SK-N-SH treated with all-trans-retinoic acid at 6 μM for 48 hours (cell line): ENCODE measurements at regions not wholly inside any gene's neighbourhood (a gene's known extent, or its start where the extent isn't known, plus 50 kb on each side); places are given as distances from the start of the nearest gene placed in this dataset.

ENCODE experiments used
- ATAC-seq: fragments of 200-7000 bp; cut with Tn5 transposase; 3 replicates; pipeline ENCODE4 v1.9.1; 2020; ENCODE audit warnings: mild to moderate bottlenecking, moderate library complexity
- ARNTL ChIP-seq: fragments of 450-650 bp; formaldehyde crosslinking; IDR thresholded peaks from 2 replicates; pipeline ENCODE4 v1.5.0; 2020; ENCODE audit warnings: low read depth, mild to moderate bottlenecking, moderate library complexity, borderline replicate concordance
- BACH2 ChIP-seq: fragments of 250-450 bp; sonication (Bioruptor Pico); IDR thresholded peaks from 2 replicates; pipeline ENCODE4 v1.9.0; 2021; ENCODE audit warnings: mild to moderate bottlenecking, borderline replicate concordance
- CSDC2 ChIP-seq: fragments of 250-450 bp; sonication (Bioruptor Pico); IDR thresholded peaks from 2 replicates; pipeline ENCODE4 v1.5.0; 2020; ENCODE audit warnings: mild to moderate bottlenecking, moderate library complexity
- ESRRG ChIP-seq: fragments of 250-450 bp; sonication (Bioruptor Pico); IDR thresholded peaks from 2 replicates; pipeline ENCODE4 v1.6.1; 2021; ENCODE audit warnings: mild to moderate bottlenecking
- GLIS3 ChIP-seq: fragments of 250-450 bp; sonication (Bioruptor Pico); IDR thresholded peaks from 2 replicates; pipeline ENCODE4 v1.5.0; 2020; ENCODE audit warnings: mild to moderate bottlenecking, moderate library complexity
- ISL1 ChIP-seq: fragments of 250-450 bp; sonication (Bioruptor Pico); IDR thresholded peaks from 2 replicates; pipeline ENCODE4 v2.1.2; 2022; ENCODE audit warnings: mild to moderate bottlenecking, moderate library complexity
- OSR1 ChIP-seq: fragments of 250-450 bp; sonication (Bioruptor Pico); IDR thresholded peaks from 2 replicates; pipeline ENCODE4 v1.8.0; 2022; ENCODE audit warnings: moderate library complexity, mild to moderate bottlenecking, inconsistent platforms
- PPARA ChIP-seq: fragments of 250-450 bp; sonication (Bioruptor Pico); IDR thresholded peaks from 2 replicates; pipeline ENCODE4 v1.5.0; 2020; ENCODE audit warnings: mild to moderate bottlenecking, borderline replicate concordance
- RARB ChIP-seq: fragments of 250-450 bp; sonication (Bioruptor Pico); IDR thresholded peaks from 2 replicates; pipeline ENCODE4 v1.8.0; 2021; ENCODE audit warnings: mild to moderate bottlenecking, moderate library complexity
- SNAI2 ChIP-seq: fragments of 250-450 bp; sonication (Bioruptor Pico); IDR thresholded peaks from 2 replicates; pipeline ENCODE4 v1.5.0; 2020; ENCODE audit warnings: mild to moderate bottlenecking, moderate library complexity
- TCF4 ChIP-seq: fragments of 250-450 bp; sonication (Bioruptor Pico); IDR thresholded peaks from 2 replicates; pipeline ENCODE4 v1.8.0; 2021; ENCODE audit warnings: mild to moderate bottlenecking, moderate library complexity, borderline replicate concordance
- TOX ChIP-seq: fragments of 250-450 bp; sonication (Bioruptor Pico); IDR thresholded peaks from 2 replicates; pipeline ENCODE4 v1.8.0; 2021; ENCODE audit warnings: mild to moderate bottlenecking, moderate library complexity, borderline replicate concordance
- ZC3H10 ChIP-seq: fragments of 250-450 bp; sonication (Bioruptor Pico); IDR thresholded peaks from 2 replicates; pipeline ENCODE4 v1.5.1; 2021; ENCODE audit warnings: mild to moderate bottlenecking, moderate library complexity
- ZFP3 ChIP-seq: fragments of 250-450 bp; sonication (Bioruptor Pico); IDR thresholded peaks from 2 replicates; pipeline ENCODE4 v1.5.0; 2020; ENCODE audit warnings: mild to moderate bottlenecking, moderate library complexity
- ZFP30 ChIP-seq: fragments of 450-650 bp; formaldehyde crosslinking; IDR thresholded peaks from 2 replicates; pipeline ENCODE4 v1.5.0; 2022; ENCODE audit warnings: mild to moderate bottlenecking, moderate library complexity
- ZNF565 ChIP-seq: fragments of 450-650 bp; formaldehyde crosslinking; conservative IDR thresholded peaks from 2 replicates; pipeline ENCODE4 v1.5.0; 2020; ENCODE audit warnings: low read depth, mild to moderate bottlenecking, moderate library complexity
- ZNF70 ChIP-seq: fragments of 450-650 bp; formaldehyde crosslinking; IDR thresholded peaks from 2 replicates; pipeline ENCODE4 v1.5.0; 2020; ENCODE audit warnings: mild to moderate bottlenecking, moderate library complexity
- ZNF8 ChIP-seq: fragments of 450-650 bp; formaldehyde crosslinking; IDR thresholded peaks from 2 replicates; pipeline ENCODE4 v1.5.0; 2020; ENCODE audit warnings: mild to moderate bottlenecking, moderate library complexity
- TF ChIP-seq, protein P1 (sequence below): fragments of 250-450 bp; sonication (Bioruptor Pico); IDR thresholded peaks from 2 replicates; pipeline ENCODE4 v1.5.0; 2020; ENCODE audit warnings: mild to moderate bottlenecking, moderate library complexity
- TF ChIP-seq, protein P2 (sequence below): fragments of 250-450 bp; sonication (Bioruptor Pico); IDR thresholded peaks from 2 replicates; pipeline ENCODE4 v1.5.1; 2020; ENCODE audit warnings: low read depth, mild to moderate bottlenecking, moderate library complexity
- TF ChIP-seq, protein P3 (sequence below): fragments of 250-450 bp; sonication (Bioruptor Pico); IDR thresholded peaks from 2 replicates; pipeline ENCODE4 v1.5.1; 2021; ENCODE audit warnings: mild to moderate bottlenecking, moderate library complexity
- TF ChIP-seq, protein P4 (sequence below): fragments of 250-450 bp; sonication (Bioruptor Pico); IDR thresholded peaks from 2 replicates; pipeline ENCODE4 v1.8.0; 2020; ENCODE audit warnings: mild to moderate bottlenecking, moderate library complexity, borderline replicate concordance

DNA sequence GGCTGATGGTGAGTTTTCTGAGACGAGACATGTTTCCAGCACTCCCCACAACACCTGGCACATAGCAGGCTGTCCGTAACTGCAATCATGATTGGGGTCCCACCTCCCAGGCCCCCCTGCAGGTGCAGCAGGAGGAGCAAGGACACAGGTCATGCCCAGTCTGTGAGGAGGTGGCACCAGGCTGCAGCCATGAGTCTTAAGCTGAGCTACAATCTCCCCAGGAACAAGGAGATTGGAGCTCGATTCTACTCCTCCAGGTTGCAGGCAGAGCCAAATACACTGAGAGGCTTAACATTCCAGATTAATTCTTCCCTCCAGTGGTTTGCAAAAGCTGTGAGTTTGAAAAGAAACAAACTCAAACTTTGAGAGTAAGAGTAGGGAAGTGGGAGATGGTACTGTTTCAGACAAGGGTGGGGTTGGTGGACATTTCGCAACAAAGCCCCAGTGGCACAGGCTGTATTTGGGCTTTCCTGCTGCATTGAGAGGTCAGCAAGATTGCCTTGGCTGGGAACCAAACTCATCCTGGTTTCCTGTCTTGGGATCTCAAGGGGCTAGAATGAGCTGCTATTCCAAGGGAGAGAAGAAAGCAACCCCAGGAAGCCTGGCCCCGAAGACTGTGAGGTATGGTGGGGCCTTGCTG lies 64.8 kb upstream of the GALNT2 start:
- TF ChIP-seq ISL1 (no peak), BACH2 (CRISPR knock-in tag) (no peak), ZFP30 (CRISPR knock-in tag) (no peak), GLIS3 (CRISPR knock-in tag) (no peak), TOX (CRISPR knock-in tag) (no peak), ARNTL (CRISPR knock-in tag) (no peak), ZNF8 (no peak), OSR1 (no peak), ZFP3 (no peak), CSDC2 (CRISPR knock-in tag) (no peak), ZNF565 (CRISPR knock-in tag) (no peak), SNAI2 (CRISPR knock-in tag) (no peak), ESRRG (CRISPR knock-in tag) (no peak), PPARA (CRISPR knock-in tag) (no peak), ZC3H10 (CRISPR knock-in tag) (no peak), TCF4 (CRISPR knock-in tag) (no peak)
- TF ChIP-seq, protein P1, sequence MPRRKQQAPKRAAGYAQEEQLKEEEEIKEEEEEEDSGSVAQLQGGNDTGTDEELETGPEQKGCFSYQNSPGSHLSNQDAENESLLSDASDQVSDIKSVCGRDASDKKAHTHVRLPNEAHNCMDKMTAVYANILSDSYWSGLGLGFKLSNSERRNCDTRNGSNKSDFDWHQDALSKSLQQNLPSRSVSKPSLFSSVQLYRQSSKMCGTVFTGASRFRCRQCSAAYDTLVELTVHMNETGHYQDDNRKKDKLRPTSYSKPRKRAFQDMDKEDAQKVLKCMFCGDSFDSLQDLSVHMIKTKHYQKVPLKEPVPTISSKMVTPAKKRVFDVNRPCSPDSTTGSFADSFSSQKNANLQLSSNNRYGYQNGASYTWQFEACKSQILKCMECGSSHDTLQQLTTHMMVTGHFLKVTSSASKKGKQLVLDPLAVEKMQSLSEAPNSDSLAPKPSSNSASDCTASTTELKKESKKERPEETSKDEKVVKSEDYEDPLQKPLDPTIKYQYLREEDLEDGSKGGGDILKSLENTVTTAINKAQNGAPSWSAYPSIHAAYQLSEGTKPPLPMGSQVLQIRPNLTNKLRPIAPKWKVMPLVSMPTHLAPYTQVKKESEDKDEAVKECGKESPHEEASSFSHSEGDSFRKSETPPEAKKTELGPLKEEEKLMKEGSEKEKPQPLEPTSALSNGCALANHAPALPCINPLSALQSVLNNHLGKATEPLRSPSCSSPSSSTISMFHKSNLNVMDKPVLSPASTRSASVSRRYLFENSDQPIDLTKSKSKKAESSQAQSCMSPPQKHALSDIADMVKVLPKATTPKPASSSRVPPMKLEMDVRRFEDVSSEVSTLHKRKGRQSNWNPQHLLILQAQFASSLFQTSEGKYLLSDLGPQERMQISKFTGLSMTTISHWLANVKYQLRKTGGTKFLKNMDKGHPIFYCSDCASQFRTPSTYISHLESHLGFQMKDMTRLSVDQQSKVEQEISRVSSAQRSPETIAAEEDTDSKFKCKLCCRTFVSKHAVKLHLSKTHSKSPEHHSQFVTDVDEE: no peak
- TF ChIP-seq, protein P2, sequence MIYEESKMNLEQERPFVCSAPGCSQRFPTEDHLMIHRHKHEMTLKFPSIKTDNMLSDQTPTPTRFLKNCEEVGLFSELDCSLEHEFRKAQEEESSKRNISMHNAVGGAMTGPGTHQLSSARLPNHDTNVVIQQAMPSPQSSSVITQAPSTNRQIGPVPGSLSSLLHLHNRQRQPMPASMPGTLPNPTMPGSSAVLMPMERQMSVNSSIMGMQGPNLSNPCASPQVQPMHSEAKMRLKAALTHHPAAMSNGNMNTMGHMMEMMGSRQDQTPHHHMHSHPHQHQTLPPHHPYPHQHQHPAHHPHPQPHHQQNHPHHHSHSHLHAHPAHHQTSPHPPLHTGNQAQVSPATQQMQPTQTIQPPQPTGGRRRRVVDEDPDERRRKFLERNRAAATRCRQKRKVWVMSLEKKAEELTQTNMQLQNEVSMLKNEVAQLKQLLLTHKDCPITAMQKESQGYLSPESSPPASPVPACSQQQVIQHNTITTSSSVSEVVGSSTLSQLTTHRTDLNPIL: no peak
- TF ChIP-seq, protein P3, sequence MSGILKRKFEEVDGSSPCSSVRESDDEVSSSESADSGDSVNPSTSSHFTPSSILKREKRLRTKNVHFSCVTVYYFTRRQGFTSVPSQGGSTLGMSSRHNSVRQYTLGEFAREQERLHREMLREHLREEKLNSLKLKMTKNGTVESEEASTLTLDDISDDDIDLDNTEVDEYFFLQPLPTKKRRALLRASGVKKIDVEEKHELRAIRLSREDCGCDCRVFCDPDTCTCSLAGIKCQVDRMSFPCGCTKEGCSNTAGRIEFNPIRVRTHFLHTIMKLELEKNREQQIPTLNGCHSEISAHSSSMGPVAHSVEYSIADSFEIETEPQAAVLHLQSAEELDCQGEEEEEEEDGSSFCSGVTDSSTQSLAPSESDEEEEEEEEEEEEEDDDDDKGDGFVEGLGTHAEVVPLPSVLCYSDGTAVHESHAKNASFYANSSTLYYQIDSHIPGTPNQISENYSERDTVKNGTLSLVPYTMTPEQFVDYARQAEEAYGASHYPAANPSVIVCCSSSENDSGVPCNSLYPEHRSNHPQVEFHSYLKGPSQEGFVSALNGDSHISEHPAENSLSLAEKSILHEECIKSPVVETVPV (CRISPR knock-in tag): no peak
- TF ChIP-seq, protein P4, sequence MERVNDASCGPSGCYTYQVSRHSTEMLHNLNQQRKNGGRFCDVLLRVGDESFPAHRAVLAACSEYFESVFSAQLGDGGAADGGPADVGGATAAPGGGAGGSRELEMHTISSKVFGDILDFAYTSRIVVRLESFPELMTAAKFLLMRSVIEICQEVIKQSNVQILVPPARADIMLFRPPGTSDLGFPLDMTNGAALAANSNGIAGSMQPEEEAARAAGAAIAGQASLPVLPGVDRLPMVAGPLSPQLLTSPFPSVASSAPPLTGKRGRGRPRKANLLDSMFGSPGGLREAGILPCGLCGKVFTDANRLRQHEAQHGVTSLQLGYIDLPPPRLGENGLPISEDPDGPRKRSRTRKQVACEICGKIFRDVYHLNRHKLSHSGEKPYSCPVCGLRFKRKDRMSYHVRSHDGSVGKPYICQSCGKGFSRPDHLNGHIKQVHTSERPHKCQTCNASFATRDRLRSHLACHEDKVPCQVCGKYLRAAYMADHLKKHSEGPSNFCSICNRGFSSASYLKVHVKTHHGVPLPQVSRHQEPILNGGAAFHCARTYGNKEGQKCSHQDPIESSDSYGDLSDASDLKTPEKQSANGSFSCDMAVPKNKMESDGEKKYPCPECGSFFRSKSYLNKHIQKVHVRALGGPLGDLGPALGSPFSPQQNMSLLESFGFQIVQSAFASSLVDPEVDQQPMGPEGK (CRISPR knock-in tag): no peak
- ATAC-seq: no peak

DNA sequence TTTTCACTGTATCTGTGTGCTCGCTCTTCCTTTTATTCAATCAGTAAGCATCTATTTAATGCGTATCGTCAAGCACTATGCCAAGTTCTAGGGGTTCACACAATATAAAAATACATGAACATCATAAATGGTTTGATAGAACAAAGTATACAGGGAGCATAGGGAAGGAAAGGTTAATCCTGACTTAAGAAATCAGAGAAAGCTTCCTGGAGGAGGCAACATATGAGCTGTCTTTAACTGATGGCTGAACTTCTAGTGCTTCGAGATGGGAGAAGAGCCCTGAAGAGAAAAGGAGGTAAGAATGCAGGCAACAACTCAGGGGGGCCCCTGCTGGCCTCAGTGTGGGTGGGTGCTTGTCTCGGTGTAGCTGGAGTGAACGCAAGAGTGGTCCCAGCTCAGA lies 63.6 kb upstream of the GALNT2 start:
- ATAC-seq: no peak

More for the DNA sequence above, 63.6 kb upstream of the GALNT2 start:
- TF ChIP-seq, protein P2: no peak
- TF ChIP-seq GLIS3 (CRISPR knock-in tag) (no peak), ZFP30 (CRISPR knock-in tag) (no peak), ZC3H10 (CRISPR knock-in tag) (no peak), ZNF8 (no peak), RARB (no peak), ZNF70 (CRISPR knock-in tag) (no peak), PPARA (CRISPR knock-in tag) (no peak), ISL1 (no peak)
- TF ChIP-seq, protein P3 (CRISPR knock-in tag): no peak
